Neural cell (in vitro differentiated cells): ENCODE measurements at regions not wholly inside any gene's neighbourhood (a gene's known extent, or its start where the extent isn't known, plus 50 kb on each side); places are given as distances from the start of the nearest gene placed in this dataset.

ENCODE experiments used
- EP300 ChIP-seq: fragments of 450-650 bp; conservative IDR thresholded peaks from 2 replicates; pipeline ENCODE4 v1.6.1; 2014; ENCODE audit warnings: antibody characterized with exemption, mild to moderate bottlenecking, moderate library complexity; ENCODE audit not compliant: poor library complexity, severe bottlenecking
- EZH2 ChIP-seq: fragments of 200-600, 300-800 bp; shearing (Covaris generic), sonication (generic); IDR thresholded peaks from 2 replicates; pipeline ENCODE4 v1.6.1; 2014; ENCODE audit warnings: antibody characterized with exemption, low read length, borderline replicate concordance, mild to moderate bottlenecking; ENCODE audit not compliant: insufficient read depth, poor library complexity, severe bottlenecking
- MXI1 ChIP-seq: fragments of 450-650 bp; conservative IDR thresholded peaks from 2 replicates; pipeline ENCODE4 v1.6.1; 2014; ENCODE audit warnings: antibody characterized with exemption, mild to moderate bottlenecking; ENCODE audit not compliant: poor library complexity, severe bottlenecking
- POLR2AphosphoS5 ChIP-seq: IDR thresholded peaks from 2 replicates; pipeline ENCODE4 v1.6.1; 2012
- TAF1 ChIP-seq: IDR thresholded peaks from 2 replicates; pipeline ENCODE4 v1.6.1; 2012; ENCODE audit warnings: low read depth
- TF ChIP-seq, protein P1 (sequence below): fragments of 450-650 bp; IDR thresholded peaks from 2 replicates; pipeline ENCODE4 v1.5.1; 2014; ENCODE audit warnings: antibody characterized with exemption, mild to moderate bottlenecking, moderate library complexity; ENCODE audit not compliant: poor library complexity, severe bottlenecking
- TF ChIP-seq, protein P2 (sequence below): IDR thresholded peaks from 2 replicates; pipeline ENCODE4 v1.6.1; 2012; ENCODE audit warnings: borderline replicate concordance

DNA sequence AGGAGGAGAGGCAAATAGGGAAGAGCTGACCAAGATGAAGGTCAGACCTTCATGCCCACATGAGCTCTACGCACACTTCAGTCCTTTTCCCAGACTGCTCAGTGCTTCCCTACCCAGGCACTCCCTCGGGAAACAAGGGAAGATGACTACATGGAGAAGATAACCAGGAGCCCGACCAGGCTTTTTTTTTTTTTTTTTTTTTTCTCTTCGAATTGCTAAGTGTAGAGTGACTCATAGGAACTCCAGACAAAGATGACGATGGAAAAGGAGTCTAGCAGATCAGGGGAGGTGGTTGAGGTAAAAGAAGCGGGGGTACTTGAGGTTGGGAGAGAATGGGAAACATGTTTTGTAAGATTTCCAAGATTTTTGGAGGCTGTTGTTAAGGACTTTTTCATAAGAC is 526.1 kb downstream of the BNC2 start:
- TF ChIP-seq, protein P1, sequence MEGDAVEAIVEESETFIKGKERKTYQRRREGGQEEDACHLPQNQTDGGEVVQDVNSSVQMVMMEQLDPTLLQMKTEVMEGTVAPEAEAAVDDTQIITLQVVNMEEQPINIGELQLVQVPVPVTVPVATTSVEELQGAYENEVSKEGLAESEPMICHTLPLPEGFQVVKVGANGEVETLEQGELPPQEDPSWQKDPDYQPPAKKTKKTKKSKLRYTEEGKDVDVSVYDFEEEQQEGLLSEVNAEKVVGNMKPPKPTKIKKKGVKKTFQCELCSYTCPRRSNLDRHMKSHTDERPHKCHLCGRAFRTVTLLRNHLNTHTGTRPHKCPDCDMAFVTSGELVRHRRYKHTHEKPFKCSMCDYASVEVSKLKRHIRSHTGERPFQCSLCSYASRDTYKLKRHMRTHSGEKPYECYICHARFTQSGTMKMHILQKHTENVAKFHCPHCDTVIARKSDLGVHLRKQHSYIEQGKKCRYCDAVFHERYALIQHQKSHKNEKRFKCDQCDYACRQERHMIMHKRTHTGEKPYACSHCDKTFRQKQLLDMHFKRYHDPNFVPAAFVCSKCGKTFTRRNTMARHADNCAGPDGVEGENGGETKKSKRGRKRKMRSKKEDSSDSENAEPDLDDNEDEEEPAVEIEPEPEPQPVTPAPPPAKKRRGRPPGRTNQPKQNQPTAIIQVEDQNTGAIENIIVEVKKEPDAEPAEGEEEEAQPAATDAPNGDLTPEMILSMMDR: no peak
- TF ChIP-seq EP300 (no peak), MXI1 (no peak), EZH2 (no peak), POLR2AphosphoS5 (no peak), TAF1 (no peak)
- TF ChIP-seq, protein P2, sequence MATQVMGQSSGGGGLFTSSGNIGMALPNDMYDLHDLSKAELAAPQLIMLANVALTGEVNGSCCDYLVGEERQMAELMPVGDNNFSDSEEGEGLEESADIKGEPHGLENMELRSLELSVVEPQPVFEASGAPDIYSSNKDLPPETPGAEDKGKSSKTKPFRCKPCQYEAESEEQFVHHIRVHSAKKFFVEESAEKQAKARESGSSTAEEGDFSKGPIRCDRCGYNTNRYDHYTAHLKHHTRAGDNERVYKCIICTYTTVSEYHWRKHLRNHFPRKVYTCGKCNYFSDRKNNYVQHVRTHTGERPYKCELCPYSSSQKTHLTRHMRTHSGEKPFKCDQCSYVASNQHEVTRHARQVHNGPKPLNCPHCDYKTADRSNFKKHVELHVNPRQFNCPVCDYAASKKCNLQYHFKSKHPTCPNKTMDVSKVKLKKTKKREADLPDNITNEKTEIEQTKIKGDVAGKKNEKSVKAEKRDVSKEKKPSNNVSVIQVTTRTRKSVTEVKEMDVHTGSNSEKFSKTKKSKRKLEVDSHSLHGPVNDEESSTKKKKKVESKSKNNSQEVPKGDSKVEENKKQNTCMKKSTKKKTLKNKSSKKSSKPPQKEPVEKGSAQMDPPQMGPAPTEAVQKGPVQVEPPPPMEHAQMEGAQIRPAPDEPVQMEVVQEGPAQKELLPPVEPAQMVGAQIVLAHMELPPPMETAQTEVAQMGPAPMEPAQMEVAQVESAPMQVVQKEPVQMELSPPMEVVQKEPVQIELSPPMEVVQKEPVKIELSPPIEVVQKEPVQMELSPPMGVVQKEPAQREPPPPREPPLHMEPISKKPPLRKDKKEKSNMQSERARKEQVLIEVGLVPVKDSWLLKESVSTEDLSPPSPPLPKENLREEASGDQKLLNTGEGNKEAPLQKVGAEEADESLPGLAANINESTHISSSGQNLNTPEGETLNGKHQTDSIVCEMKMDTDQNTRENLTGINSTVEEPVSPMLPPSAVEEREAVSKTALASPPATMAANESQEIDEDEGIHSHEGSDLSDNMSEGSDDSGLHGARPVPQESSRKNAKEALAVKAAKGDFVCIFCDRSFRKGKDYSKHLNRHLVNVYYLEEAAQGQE: no peak
